PC-3 (cell line): ENCODE measurements at regions not wholly inside any gene's neighbourhood (a gene's known extent, or its start where the extent isn't known, plus 50 kb on each side); places are given as distances from the start of the nearest gene placed in this dataset.

Experiments
- ATAC-seq: fragments of 200-7000 bp; cut with Tn5 transposase; 2 replicates; pipeline ENCODE4 v1.9.1; 2020; ENCODE audit warnings: mild to moderate bottlenecking, moderate library complexity
- BruUV-seq: library from RNA; stranded (reverse); fragments of 400-500 nt; replicated peaks from 2 replicates; lab custom pipeline; 2021; lab: Mats Ljungman, UMichigan
- CTCF ChIA-PET: fragments of 300-600 bp; sonication (Branson Sonifier 250); formaldehyde crosslinking; loops from one replicate; lab custom pipeline; 2022; ENCODE audit warnings: antibody characterized with exemption; lab: Charles Lee
- POLR2A ChIA-PET: fragments of 300-600 bp; sonication (Branson Sonifier 250); formaldehyde crosslinking; loops from one replicate; lab custom pipeline; 2022; ENCODE audit warnings: antibody characterized with exemption; ENCODE audit not compliant: unreplicated experiment; lab: Charles Lee
- DNase-seq: peaks from one replicate; pipeline ENCODE4 v3.0.0-alpha.2; 2015
- H2AFZ ChIP-seq: fragments of 300-600 bp; sonication (generic); 2 replicates; pipeline ENCODE4 v1.6.0; 2016; ENCODE audit warnings: antibody characterized with exemption, low read length
- H3F3A ChIP-seq: fragments of 300-600 bp; sonication (generic); one replicate; pipeline ENCODE4 v1.6.0; 2017; ENCODE audit warnings: antibody characterized with exemption, low read length, control low read depth, mild to moderate bottlenecking; ENCODE audit not compliant: unreplicated experiment
- H3K27ac ChIP-seq: fragments of 300-600 bp; sonication (generic); 2 replicates; pipeline ENCODE4 v1.5.1; 2016; ENCODE audit warnings: mild to moderate bottlenecking, low read length
- H3K27me3 ChIP-seq: fragments of 300-600 bp; sonication (generic); 2 replicates; pipeline ENCODE4 v1.6.1; 2016; ENCODE audit warnings: low read length, mixed read lengths
- H3K36me3 ChIP-seq: fragments of 300-600 bp; sonication (generic); 2 replicates; pipeline ENCODE4 v1.6.1; 2016; ENCODE audit warnings: low read depth, mixed run types, low read length, mixed read lengths
- H3K4me1 ChIP-seq: fragments of 300-600 bp; sonication (generic); 2 replicates; pipeline ENCODE4 v1.5.1; 2016; ENCODE audit warnings: low read length; ENCODE audit not compliant: insufficient read depth
- H3K4me2 ChIP-seq: fragments of 300-600 bp; sonication (generic); 2 replicates; pipeline ENCODE4 v1.6.0; 2016; ENCODE audit warnings: low read length
- H3K4me3 ChIP-seq: fragments of 300-600 bp; sonication (generic); 2 replicates; pipeline ENCODE4 v1.5.1; 2016; ENCODE audit warnings: mild to moderate bottlenecking, low read length, mixed read lengths
- H3K79me2 ChIP-seq: fragments of 300-600 bp; sonication (generic); 2 replicates; pipeline ENCODE4 v1.6.1; 2017; ENCODE audit warnings: low read length, mixed read lengths
- H3K9ac ChIP-seq: fragments of 300-600 bp; sonication (generic); 2 replicates; pipeline ENCODE4 v1.6.0; 2016; ENCODE audit warnings: mild to moderate bottlenecking, low read length
- H3K9me2 ChIP-seq: fragments of 300-600 bp; sonication (generic); replicated peaks from 2 replicates; pipeline ENCODE4 v1.6.1; 2016; ENCODE audit warnings: mixed run types, low read length, mixed read lengths
- H3K9me3 ChIP-seq: fragments of 300-600 bp; sonication (generic); 2 replicates; pipeline ENCODE4 v1.6.1; 2016; ENCODE audit warnings: low read length, mixed read lengths
- H4K20me1 ChIP-seq: fragments of 300-600 bp; sonication (generic); 2 replicates; pipeline ENCODE4 v1.6.1; 2016; ENCODE audit warnings: low read length, mixed read lengths
- CTCF ChIP-seq: fragments of 300-600 bp; sonication (generic); conservative IDR thresholded peaks from 2 replicates; pipeline ENCODE4 v1.5.1; 2017; ENCODE audit warnings: antibody characterized with exemption, low read depth, mild to moderate bottlenecking, low read length
- EZH2 ChIP-seq: fragments of 300-600 bp; sonication (generic); IDR thresholded peaks from one replicate; pipeline ENCODE4 v1.6.1; 2017; ENCODE audit warnings: antibody characterized with exemption, mild to moderate bottlenecking, low read length; ENCODE audit not compliant: unreplicated experiment
- EZH2phosphoT487 ChIP-seq: fragments of 300-600 bp; sonication (generic); IDR thresholded peaks from 2 replicates; pipeline ENCODE4 v1.6.1; 2018; ENCODE audit warnings: mild to moderate bottlenecking, antibody characterized with exemption, low read length, borderline replicate concordance
- intact Hi-C: fragments of 100-400 bp; cut with micrococcal nuclease; formaldehyde crosslinking; loops from 2 replicates; pipeline ENCODE4 v1.9.0; 2023

- no peak overlapping the region for H3K4me2 ChIP-seq
- ATAC-seq (no peak), DNase-seq (no peak)
- no peaks in the 10 kb centered on the region for H3F3A ChIP-seq
- H3K9me3 ChIP-seq, result no peaks in the 10 kb centered on the region
- ChIA-PET POLR2A (no interaction called here), CTCF (no interaction called here)
- intact Hi-C loops, result no loop called here
- no peak for TF ChIP-seq EZH2
- TF ChIP-seq EZH2phosphoT487, result no peak
- no peak for TF ChIP-seq CTCF
- H3K9ac ChIP-seq, result no peak overlapping the region
- no peaks in the 10 kb centered on the region for H3K79me2 ChIP-seq
- no TSS peak for BruUV-seq
- no peak overlapping the region for H2AFZ ChIP-seq
- H3K9me2 ChIP-seq, result no peaks in the 10 kb centered on the region; the same call in 1 of the 2 replicates
- H3K36me3 ChIP-seq, result no peaks in the 10 kb centered on the region
- H3K27me3 ChIP-seq, result peaks cover 47% of the 10 kb centered on the region
- H3K4me1 ChIP-seq, result no peaks in the 10 kb centered on the region
- H3K27ac ChIP-seq, result no peak overlapping the region
- H4K20me1 ChIP-seq, result no peaks in the 10 kb centered on the region
- H3K4me3 ChIP-seq, result no peak overlapping the region
Observed at GRCh38 chr2:107461301-107461700, 365.4 kb upstream of the RGPD4 start.

DNA sequence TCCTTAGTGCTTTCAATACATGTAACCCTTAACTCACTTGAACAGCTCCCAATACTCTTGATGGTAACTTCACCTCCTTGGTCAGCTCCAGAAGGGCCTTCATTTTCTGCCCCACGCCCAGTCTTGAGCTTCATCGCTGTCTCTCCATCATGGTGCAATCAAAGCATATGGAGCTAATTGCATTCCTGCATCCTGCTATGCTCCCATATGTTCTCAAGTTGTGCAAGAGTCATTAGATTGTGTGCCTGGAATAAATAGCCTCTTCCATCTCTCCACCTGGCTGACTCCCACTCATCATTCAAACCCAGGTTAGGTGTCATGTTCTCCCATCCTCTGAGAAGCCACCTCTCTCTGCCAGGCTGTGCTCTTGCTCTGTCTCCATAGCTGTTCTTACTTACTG is 364.5 kb upstream of the RGPD4 start:
- CTCF ChIA-PET, result no interaction called here
- H3K27ac ChIP-seq, result no peak overlapping the region
- no peaks in the 10 kb centered on the region for H3K4me1 ChIP-seq
- H3K4me3 ChIP-seq, result no peak overlapping the region
- H3K9me3 ChIP-seq, result no peaks in the 10 kb centered on the region
- DNase-seq (no peak), ATAC-seq (no peak)
- no peaks in the 10 kb centered on the region for H3K79me2 ChIP-seq
- POLR2A ChIA-PET, result no interaction called here
- no TSS peak for BruUV-seq
- no peaks in the 10 kb centered on the region for H4K20me1 ChIP-seq
- H2AFZ ChIP-seq, result no peak overlapping the region
- TF ChIP-seq CTCF, result no peak
- TF ChIP-seq EZH2phosphoT487, result no peak
- no peak for TF ChIP-seq EZH2
- H3K9me2 ChIP-seq, result no peaks in the 10 kb centered on the region; the same call in 1 of the 2 replicates
- H3K27me3 ChIP-seq, result peaks cover 56% of the 10 kb centered on the region
- H3F3A ChIP-seq, result no peaks in the 10 kb centered on the region
- H3K4me2 ChIP-seq, result no peak overlapping the region
- H3K9ac ChIP-seq, result no peak overlapping the region
- intact Hi-C loops, result no loop called here
- H3K36me3 ChIP-seq, result no peaks in the 10 kb centered on the region

GRCh38 chr2:107466241-107466640 is 360.5 kb upstream of the RGPD4 start:
- Histone ChIP-seq H2AFZ (no peak overlapping the region), H3K79me2 (no peaks in the 10 kb centered on the region), H3K36me3 (no peaks in the 10 kb centered on the region), H3K9me2 (no peaks in the 10 kb centered on the region; the same call in 1 of the 2 replicates), H3K27ac (no peak overlapping the region), H3K9ac (no peak overlapping the region), H3K4me1 (no peaks in the 10 kb centered on the region), H3K27me3 (peaks cover 54% of the 10 kb centered on the region), H3F3A (no peaks in the 10 kb centered on the region), H3K4me3 (no peak overlapping the region), H3K4me2 (no peak overlapping the region), H3K9me3 (no peaks in the 10 kb centered on the region), H4K20me1 (no peaks in the 10 kb centered on the region)
- TF ChIP-seq CTCF, result no peak
- no peak for TF ChIP-seq EZH2
- TF ChIP-seq EZH2phosphoT487, result no peak
- no TSS peak for BruUV-seq
- POLR2A ChIA-PET, result no interaction called here
- ATAC-seq (no peak), DNase-seq (no peak)
- CTCF ChIA-PET, result no interaction called here
- intact Hi-C loops, result no loop called here
